ENCODE measurements at regions not wholly inside any gene's neighbourhood (a gene's known extent, or its start where the extent isn't known, plus 50 kb on each side); places are given as distances from the start of the nearest gene placed in this dataset.

- DNase-seq: no peak
Measured at GRCh38 chr20:11551479-11551878, 366.2 kb upstream of the BTBD3 start.

GRCh38 chr20:11553603-11554002, 364.1 kb upstream of the BTBD3 start:
- DNase-seq: no peak

GRCh38 chr20:11555510-11555909, 362.2 kb upstream of the BTBD3 start:
- DNase-seq: no peak

GRCh38 chr20:11556410-11556809, 361.3 kb upstream of the BTBD3 start:
- DNase-seq: no peak

GRCh38 chr20:11564491-11564890, 353.2 kb upstream of the BTBD3 start:
- no peak for DNase-seq

- DNase-seq: no peak
Measured at GRCh38 chr20:11569163-11569562, 348.5 kb upstream of the BTBD3 start.

GRCh38 chr20:11573507-11573906, 344.2 kb upstream of the BTBD3 start:
- DNase-seq: no peak

GRCh38 chr20:11581271-11581670, 336.4 kb upstream of the BTBD3 start:
- no peak for DNase-seq

GRCh38 chr20:11582060-11582459, 335.6 kb upstream of the BTBD3 start:
- DNase-seq: no peak

GRCh38 chr20:11585752-11586352, 331.8 kb upstream of the BTBD3 start:
- DNase-seq: no peak

GRCh38 chr20:11588875-11589274, 328.8 kb upstream of the BTBD3 start:
- no peak for DNase-seq

- no peak for DNase-seq
Measured at GRCh38 chr20:11591965-11592364, 325.7 kb upstream of the BTBD3 start.

- no peak for DNase-seq
Measured at GRCh38 chr20:11604339-11604738, 313.4 kb upstream of the BTBD3 start.

GRCh38 chr20:11607047-11607446, 310.6 kb upstream of the BTBD3 start:
- DNase-seq: no peak

- DNase-seq: no peak
Measured at GRCh38 chr20:11608736-11609135, 309.0 kb upstream of the BTBD3 start.

GRCh38 chr20:11624704-11625103, 293.0 kb upstream of the BTBD3 start:
- no peak for DNase-seq

- DNase-seq: no peak
Measured at GRCh38 chr20:11626551-11626950, 291.1 kb upstream of the BTBD3 start.

GRCh38 chr20:11642866-11643265, 274.8 kb upstream of the BTBD3 start:
- no peak for DNase-seq

- no peak for DNase-seq
Measured at GRCh38 chr20:11646359-11646758, 271.3 kb upstream of the BTBD3 start.

- no peak for DNase-seq
Measured at GRCh38 chr20:11650566-11650965, 267.1 kb upstream of the BTBD3 start.

- no peak for DNase-seq
Measured at GRCh38 chr20:11651138-11651537, 266.6 kb upstream of the BTBD3 start.

- no peak for DNase-seq
Measured at GRCh38 chr20:11651647-11652046, 266.0 kb upstream of the BTBD3 start.

- no peak for DNase-seq
Measured at GRCh38 chr20:11652128-11652527, 265.6 kb upstream of the BTBD3 start.

- DNase-seq: no peak
Measured at GRCh38 chr20:11654766-11655165, 262.9 kb upstream of the BTBD3 start.

- DNase-seq: no peak
Measured at GRCh38 chr20:11660673-11661072, 257.0 kb upstream of the BTBD3 start.

All from stimulated activated CD4-positive, alpha-beta T cell treated with anti-CD3 and anti-CD28 coated beads, Interleukin-4, amount 100 ng/mL, for 1 hour (primary cell).